IMR-90 (cell line): ENCODE measurements at regions not wholly inside any gene's neighbourhood (a gene's known extent, or its start where the extent isn't known, plus 50 kb on each side); places are given as distances from the start of the nearest gene placed in this dataset.
"Not testable (repeated sequence)": the region's sequence is repeated elsewhere in the genome, so short reads cannot be mapped to it uniquely, and the experiment has no call there.

Source experiments
- ATAC-seq: fragments of 200-7000 bp; cut with Tn5 transposase; 2 replicates; pipeline ENCODE4 v1.9.1; 2020; ENCODE audit warnings: low read depth, mild to moderate bottlenecking, moderate library complexity
- BruUV-seq: library from RNA; stranded (reverse); fragments of 400-500 nt; replicated peaks from 2 replicates; lab custom pipeline; 2021; lab: Mats Ljungman, UMichigan
- CTCF ChIA-PET: fragments of 300-600 bp; formaldehyde crosslinking; extraction: SDS; loops from one replicate; lab custom pipeline; 2021; ENCODE audit warnings: antibody characterized with exemption; lab: Yijun Ruan, JAX
- POLR2A ChIA-PET: fragments of 300-600 bp; sonication (Branson Sonifier 250); formaldehyde crosslinking; loops from one replicate; lab custom pipeline; 2022; ENCODE audit warnings: antibody characterized with exemption; ENCODE audit not compliant: unreplicated experiment; lab: Charles Lee
- DNase-seq: peaks from one replicate; pipeline ENCODE4 v3.0.0; 2013
- H2AFZ ChIP-seq: replicated peaks from 2 replicates; pipeline ENCODE3; 2013; ENCODE audit warnings: low read length, mild to moderate bottlenecking; ENCODE audit not compliant: poor library complexity
- H2AK5ac ChIP-seq: 2 replicates; pipeline ENCODE4 v1.6.1; 2013; ENCODE audit warnings: low read depth, low read length, inconsistent platforms
- H2AK9ac ChIP-seq: replicated peaks from 2 replicates; pipeline ENCODE3; 2013; ENCODE audit warnings: mild to moderate bottlenecking, low read depth, low read length, moderate library complexity; ENCODE audit not compliant: poor library complexity
- H2BK120ac ChIP-seq: 2 replicates; pipeline ENCODE4 v1.6.1; 2013; ENCODE audit warnings: low read depth, low read length, inconsistent platforms
- H2BK15ac ChIP-seq: 3 replicates; pipeline ENCODE4 v1.6.1; 2013; ENCODE audit warnings: low read depth, low read length, inconsistent platforms
- H2BK20ac ChIP-seq: 2 replicates; pipeline ENCODE4 v1.6.1; 2013; ENCODE audit warnings: low read depth, mild to moderate bottlenecking, inconsistent platforms, low read length, moderate library complexity
- H2BK5ac ChIP-seq: 2 replicates; pipeline ENCODE4 v1.6.1; 2013; ENCODE audit warnings: mild to moderate bottlenecking, low read depth, low read length, inconsistent platforms; ENCODE audit not compliant: poor library complexity, severe bottlenecking
- H3K14ac ChIP-seq: replicated peaks from 2 replicates; pipeline ENCODE4 v1.6.1; 2013; ENCODE audit warnings: low read depth, low read length, inconsistent platforms
- H3K18ac ChIP-seq: 2 replicates; pipeline ENCODE4 v1.6.1; 2013; ENCODE audit warnings: low read depth, low read length, control low read depth
- H3K23ac ChIP-seq: 2 replicates; pipeline ENCODE4 v1.6.1; 2013; ENCODE audit warnings: low read depth, low read length, inconsistent platforms
- H3K27ac ChIP-seq: 2 replicates; pipeline ENCODE4 v1.5.1; 2013; ENCODE audit warnings: mild to moderate bottlenecking, control low read depth, low read length; ENCODE audit not compliant: insufficient read depth
- H3K27me3 ChIP-seq: 2 replicates; pipeline ENCODE4 v1.6.1; 2013; ENCODE audit warnings: low read length; ENCODE audit not compliant: control insufficient read depth, insufficient read depth
- H3K36me3 ChIP-seq: 2 replicates; pipeline ENCODE4 v1.6.1; 2013; ENCODE audit warnings: low read length, mixed read lengths; ENCODE audit not compliant: control insufficient read depth, insufficient read depth
- H3K4ac ChIP-seq: 2 replicates; pipeline ENCODE4 v1.6.1; 2013; ENCODE audit warnings: low read depth, low read length, inconsistent platforms
- H3K4me1 ChIP-seq: 2 replicates; pipeline ENCODE4 v1.6.1; 2013; ENCODE audit warnings: low read length, mixed read lengths; ENCODE audit not compliant: control insufficient read depth, insufficient read depth
- H3K4me2 ChIP-seq: 2 replicates; pipeline ENCODE4 v1.6.1; 2013; ENCODE audit warnings: low read depth, mild to moderate bottlenecking, control low read depth, low read length, moderate library complexity
- H3K4me3 ChIP-seq: 2 replicates; pipeline ENCODE4 v1.5.1; 2013; ENCODE audit warnings: low read depth, mild to moderate bottlenecking, control low read depth, low read length, moderate library complexity; ENCODE audit not compliant: insufficient read depth
- H3K56ac ChIP-seq: 2 replicates; pipeline ENCODE4 v1.6.1; 2013; ENCODE audit warnings: low read length, inconsistent platforms; ENCODE audit not compliant: insufficient read depth; ENCODE audit errors: extremely low read depth
- H3K79me1 ChIP-seq, 2 experiments: 2 replicates each; pipeline ENCODE4 v1.6.1; 2013; ENCODE audit warnings: low read length in 2 of 2, inconsistent platforms in 1 of 2, low read depth in 1 of 2
- H3K9ac ChIP-seq: 2 replicates; pipeline ENCODE4 v1.6.1; 2013; ENCODE audit warnings: low read depth, low read length, control low read depth
- H3K9me1 ChIP-seq: 2 replicates; pipeline ENCODE4 v1.6.1; 2013; ENCODE audit warnings: low read length, inconsistent platforms; ENCODE audit not compliant: insufficient read depth
- H3K9me3 ChIP-seq: 2 replicates; pipeline ENCODE4 v1.6.1; 2013; ENCODE audit warnings: low read length; ENCODE audit not compliant: control insufficient read depth, insufficient read depth
- H4K20me1 ChIP-seq: 2 replicates; pipeline ENCODE4 v1.6.1; 2013; ENCODE audit warnings: low read length, inconsistent platforms; ENCODE audit not compliant: insufficient read depth
- H4K5ac ChIP-seq: 2 replicates; pipeline ENCODE4 v1.6.1; 2013; ENCODE audit warnings: mild to moderate bottlenecking, low read depth, low read length, control low read depth
- H4K8ac ChIP-seq, 2 experiments: 2 replicates each; pipeline ENCODE4 v1.6.1; 2013; ENCODE audit warnings: low read depth in 2 of 2, low read length in 2 of 2, control low read depth in 1 of 2, inconsistent platforms in 1 of 2
- H4K91ac ChIP-seq: 2 replicates; pipeline ENCODE4 v1.6.1; 2013; ENCODE audit warnings: low read depth, low read length, inconsistent platforms; ENCODE audit not compliant: insufficient read depth
- CHD1 ChIP-seq: IDR thresholded peaks from 2 replicates; pipeline ENCODE4 v1.6.1; 2012; ENCODE audit warnings: low read depth, low read length, improper control_type of control experiment
- FOS ChIP-seq: fragments of 150-350 bp; IDR thresholded peaks from 2 replicates; pipeline ENCODE4 v1.6.1; 2016; ENCODE audit warnings: low read depth, low read length
- MAZ ChIP-seq: IDR thresholded peaks from 2 replicates; pipeline ENCODE4 v1.6.1; 2012; ENCODE audit warnings: low read depth, mild to moderate bottlenecking, low read length, improper control_type of control experiment, moderate library complexity, borderline replicate concordance
- NFE2L2 ChIP-seq: fragments of 150-350 bp; IDR thresholded peaks from 2 replicates; pipeline ENCODE4 v1.6.1; 2016; ENCODE audit warnings: low read depth, mild to moderate bottlenecking, low read length
- POLR2A ChIP-seq: IDR thresholded peaks from 2 replicates; pipeline ENCODE4 v1.6.1; 2012; ENCODE audit warnings: mild to moderate bottlenecking, low read depth, low read length
- RFX5 ChIP-seq: IDR thresholded peaks from 2 replicates; pipeline ENCODE4 v1.8.0; 2012; ENCODE audit warnings: low read depth, mild to moderate bottlenecking, low read length, moderate library complexity
- SMC3 ChIP-seq: fragments of 150-350 bp; IDR thresholded peaks from 2 replicates; pipeline ENCODE4 v1.6.1; 2016; ENCODE audit warnings: low read depth, mild to moderate bottlenecking, antibody characterized with exemption, low read length, moderate library complexity
- WGBS, 2 experiments: methylation state at CpG; one replicate each; pipeline versions ENCODE4 v1.1.5 to v1.1.7; 2013; ENCODE audit warnings: missing lambda C conversion rate in 2 of 2; ENCODE audit not compliant: insufficient read length in 1 of 2; ENCODE audit errors: extremely low coverage in 2 of 2; 5-methylcytosine and 5-hydroxymethylcytosine counted together
- dilution Hi-C: fragments of 300-500 bp; cut with HindIII; formaldehyde crosslinking; loops from one replicate; pipeline ENCODE4 v1.14.3; 2018; ENCODE audit warnings: low sequenced_read_pairs; ENCODE audit not compliant: unreplicated experiment
- in situ Hi-C: fragments of 300-500 bp; cut with MboI; formaldehyde crosslinking; loops from 3 replicates; pipeline ENCODE4 v1.14.3; 2019; ENCODE audit warnings: low sequenced_read_pairs, inconsistent platforms, mixed read lengths
- intact Hi-C: fragments of 100-400 bp; cut with micrococcal nuclease; formaldehyde crosslinking; loops from 2 replicates; pipeline ENCODE4 v1.10.0; 2022

GRCh38 chrX:126481916-126482315, 70.7 kb downstream of the DCAF12L1 start:
- Histone ChIP-seq H4K91ac (no peak overlapping the region), H4K5ac (no peak overlapping the region), H3K4me1 (no peaks in the 10 kb centered on the region), H4K20me1 (no peaks in the 10 kb centered on the region), H3K23ac (no peak overlapping the region), H4K8ac (no peak overlapping the region), H2AFZ (no peak overlapping the region), H3K14ac (no peak overlapping the region), H2BK120ac (no peak overlapping the region), H3K36me3 (no peaks in the 10 kb centered on the region), H2BK20ac (no peak overlapping the region), H3K4ac (no peak overlapping the region), H2BK15ac (no peak overlapping the region), H3K79me1 (no peaks in the 10 kb centered on the region), H3K4me3 (no peak overlapping the region), H3K56ac (no peak overlapping the region), H2AK5ac (no peak overlapping the region), H2AK9ac (no peak overlapping the region), H3K9ac (no peak overlapping the region), H3K9me3 (no peaks in the 10 kb centered on the region), H3K4me2 (no peak overlapping the region), H3K9me1 (no peaks in the 10 kb centered on the region), H3K27ac (no peak overlapping the region), H2BK5ac (no peak overlapping the region), H3K27me3 (no peaks in the 10 kb centered on the region), H3K18ac (no peak overlapping the region)
- in situ Hi-C loops (no loop called here), intact Hi-C loops (no loop called here), dilution Hi-C loops (no loop called here)
- no TSS peak for BruUV-seq
- TF ChIP-seq MAZ (no peak), FOS (no peak), CHD1 (no peak), SMC3 (no peak), RFX5 (no peak), POLR2A (no peak), NFE2L2 (no peak)
- POLR2A ChIA-PET = no interaction called here
- CTCF ChIA-PET = no interaction called here
- no peak for ATAC-seq
- DNase-seq = no peak
- WGBS, 2 experiments = no CpG with 5 or more reads among the region's 1 CpG

DNA sequence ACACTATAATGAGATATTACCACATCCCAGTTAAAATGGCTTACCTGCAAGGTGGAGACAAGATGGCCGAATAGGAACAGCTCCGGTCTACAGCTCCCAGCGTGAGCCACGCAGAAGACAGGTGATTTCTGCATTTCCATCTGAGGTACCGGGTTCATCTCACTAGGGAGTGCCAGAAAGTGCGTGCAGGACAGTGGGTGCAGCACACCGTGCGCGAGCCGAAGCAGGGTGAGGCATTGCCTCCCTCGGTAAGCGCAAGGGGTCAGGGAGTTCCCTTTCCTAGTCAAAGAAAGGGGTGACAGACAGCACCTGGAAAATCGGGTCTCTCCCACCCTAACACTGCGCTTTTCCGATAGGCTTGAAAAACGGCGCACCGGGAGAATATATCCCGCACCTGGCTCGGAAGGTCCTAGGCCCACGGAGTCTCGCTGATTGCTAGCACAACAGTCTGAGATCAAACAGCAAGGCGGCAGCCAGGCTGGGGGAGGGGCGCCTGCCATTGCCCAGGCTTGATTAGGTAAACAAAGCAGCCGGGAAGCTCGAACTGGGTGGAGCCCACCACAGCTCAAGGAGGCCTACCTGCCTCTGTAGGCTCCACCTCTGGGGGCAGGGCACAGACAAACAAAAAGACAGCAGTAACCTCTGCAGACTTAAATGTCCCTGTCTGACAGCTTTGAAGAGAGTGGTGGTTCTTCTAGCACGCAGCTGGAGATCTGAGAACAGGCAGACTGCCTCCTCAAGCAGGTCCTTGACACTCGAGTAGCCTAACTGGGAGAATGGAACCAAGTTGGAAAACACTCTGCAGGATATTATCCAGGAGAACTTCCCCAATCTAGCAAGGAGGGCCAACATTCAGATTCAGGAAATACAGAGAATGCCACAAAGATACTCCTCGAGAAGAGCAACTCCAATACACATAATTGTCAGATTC, 92.5 kb downstream of the DCAF12L1 start:
- H3K56ac ChIP-seq, H2BK120ac ChIP-seq, H4K91ac ChIP-seq, H3K79me1 ChIP-seq, H2BK15ac ChIP-seq, H4K5ac ChIP-seq, H3K9me1 ChIP-seq, H3K4ac ChIP-seq, H2AK5ac ChIP-seq, H2BK5ac ChIP-seq, POLR2A ChIA-PET, H3K36me3 ChIP-seq, H3K9me3 ChIP-seq, intact Hi-C loops, BruUV-seq, H3K27me3 ChIP-seq, DNase-seq, H4K8ac ChIP-seq, H3K14ac ChIP-seq, H3K18ac ChIP-seq, H3K4me2 ChIP-seq, H2BK20ac ChIP-seq, H3K27ac ChIP-seq, H2AFZ ChIP-seq, H4K20me1 ChIP-seq, H3K4me3 ChIP-seq, dilution Hi-C loops, H3K9ac ChIP-seq, H3K23ac ChIP-seq, H2AK9ac ChIP-seq, CTCF ChIA-PET, in situ Hi-C loops, ATAC-seq, H3K4me1 ChIP-seq: not testable (repeated sequence)
- 76% methylated on average over 10 of the region's 29 CpGs; no CpG with 5 or more reads in 1 of the 2 experiments for WGBS, 2 experiments
